AG04450 (cell line): ENCODE measurements at regions not wholly inside any gene's neighbourhood (a gene's known extent, or its start where the extent isn't known, plus 50 kb on each side); places are given as distances from the start of the nearest gene placed in this dataset.

Experiments
- CTCF ChIA-PET: fragments of 300-600, 350-600 bp; formaldehyde crosslinking; extraction: SDS; loops from one replicate; lab custom pipeline; 2022; ENCODE audit warnings: antibody characterized with exemption, inconsistent platforms; lab: Charles Lee
- POLR2A ChIA-PET: fragments of 350-600 bp; formaldehyde crosslinking; extraction: SDS; loops from one replicate; lab custom pipeline; 2021; ENCODE audit warnings: antibody characterized with exemption, inconsistent platforms; lab: Yijun Ruan, JAX
- DNase-seq: peaks from one replicate; pipeline ENCODE4 v3.0.0-alpha.2; 2011; ENCODE audit warnings: low read depth, low spot score
- H3K27ac ChIP-seq: one replicate; pipeline ENCODE4 v1.5.1; 2012; ENCODE audit warnings: low read depth, low read length, control low read depth
- H3K27me3 ChIP-seq: one replicate; pipeline ENCODE4 v1.6.0; 2012; ENCODE audit warnings: low read length; ENCODE audit not compliant: control insufficient read depth, insufficient read depth
- H3K4me3 ChIP-seq: 2 replicates; pipeline ENCODE4 v1.5.1; 2011; ENCODE audit warnings: mild to moderate bottlenecking, low read depth, low read length, control low read depth
- H3K9me3 ChIP-seq: 2 replicates; pipeline ENCODE4 v1.5.1; 2012; ENCODE audit warnings: low read length; ENCODE audit not compliant: control insufficient read depth, insufficient read depth
- CTCF ChIP-seq: IDR thresholded peaks from 2 replicates; pipeline ENCODE4 v1.5.1; 2011; ENCODE audit warnings: low read depth, low read length, control low read depth, inconsistent platforms

GRCh38 chr15:87792250-87793040 is 464.1 kb downstream of the NTRK3 start:
- DNase-seq: no peak
- CTCF ChIA-PET: no interaction called here
- TF ChIP-seq CTCF: no peak

GRCh38 chr15:87781959-87782625 is 474.4 kb downstream of the NTRK3 start:
- H3K27ac ChIP-seq: no peak overlapping the region
- peaks cover 6% of the 10 kb centered on the region for H3K27me3 ChIP-seq
- ChIA-PET CTCF (no interaction called here), POLR2A (no interaction called here)
- H3K4me3 ChIP-seq: no peak overlapping the region
- DNase-seq: no peak
- no peak for TF ChIP-seq CTCF
- no peaks in the 10 kb centered on the region for H3K9me3 ChIP-seq

More at GRCh38 chr15:87792250-87793040, 464.1 kb downstream of the NTRK3 start:
- H3K4me3 ChIP-seq: no peak overlapping the region
- POLR2A ChIA-PET: no interaction called here
- no peaks in the 10 kb centered on the region for H3K9me3 ChIP-seq
- no peak overlapping the region for H3K27ac ChIP-seq
- H3K27me3 ChIP-seq: no peaks in the 10 kb centered on the region

GRCh38 chr15:87779746-87780145 is 476.8 kb downstream of the NTRK3 start:
- TF ChIP-seq CTCF: no peak
- Histone ChIP-seq H3K4me3 (no peak overlapping the region), H3K27me3 (peaks cover 6% of the 10 kb centered on the region), H3K27ac (no peak overlapping the region), H3K9me3 (no peaks in the 10 kb centered on the region)
- CTCF ChIA-PET: no interaction called here
- POLR2A ChIA-PET: no interaction called here
- no peak for DNase-seq

GRCh38 chr15:87778358-87778757 is 478.2 kb downstream of the NTRK3 start:
- Histone ChIP-seq H3K4me3 (no peak overlapping the region), H3K9me3 (no peaks in the 10 kb centered on the region), H3K27me3 (peaks cover 6% of the 10 kb centered on the region), H3K27ac (no peak overlapping the region)
- no peak for TF ChIP-seq CTCF
- CTCF ChIA-PET: no interaction called here
- POLR2A ChIA-PET: no interaction called here
- no peak for DNase-seq

GRCh38 chr15:87777054-87777561 is 479.4 kb downstream of the NTRK3 start:
- peak overlapping the region; percentile 39 for H3K27ac ChIP-seq
- POLR2A ChIA-PET: interaction anchor here (1.4 to 1.5 kb wide), 2 partner anchors 10 to 40 kb away, joined by 3 to 6 read pairs; no protein-coding TSS in a partner anchor

More at GRCh38 chr15:87777054-87777561, 479.4 kb downstream of the NTRK3 start:
- peak; percentile 62 for DNase-seq
- no peak overlapping the region for H3K4me3 ChIP-seq
- TF ChIP-seq CTCF: no peak
- peaks cover 6% of the 10 kb centered on the region for H3K27me3 ChIP-seq
- no peaks in the 10 kb centered on the region for H3K9me3 ChIP-seq
- CTCF ChIA-PET: no interaction called here
